Nephron (organoid): ENCODE measurements at regions not wholly inside any gene's neighbourhood (a gene's known extent, or its start where the extent isn't known, plus 50 kb on each side); places are given as distances from the start of the nearest gene placed in this dataset.

Experiments
- H3K27ac Mint-ChIP-seq, 3 experiments: 2 replicates each; pipeline ENCODE4 v1.8.0; 2020; ENCODE audit warnings: mixed read lengths in 3 of 3, mild to moderate bottlenecking in 2 of 3, moderate library complexity in 1 of 3
- H3K27me3 Mint-ChIP-seq: 2 replicates; pipeline ENCODE4 v1.8.0; 2021; ENCODE audit warnings: low read depth, mild to moderate bottlenecking, moderate library complexity, mixed read lengths
- H3K36me3 Mint-ChIP-seq: 2 replicates; pipeline ENCODE4 v1.8.0; 2020; ENCODE audit warnings: low read depth, mixed read lengths
- H3K4me1 Mint-ChIP-seq: 2 replicates; pipeline ENCODE4 v1.8.0; 2020; ENCODE audit warnings: mixed read lengths
- H3K4me3 Mint-ChIP-seq, 3 experiments: 2 replicates each; pipeline ENCODE4 v1.8.0; 2020; ENCODE audit warnings: mild to moderate bottlenecking in 3 of 3, mixed read lengths in 3 of 3, moderate library complexity in 2 of 3
- H3K9me3 Mint-ChIP-seq: 2 replicates; pipeline ENCODE4 v1.8.0; 2020; ENCODE audit warnings: mixed read lengths
- CTCF ChIP-seq, 3 experiments: fragments of 200-600 bp; sonication (generic); IDR thresholded peaks; one replicate each; pipeline ENCODE4 v1.5.0; 2021; ENCODE audit warnings: antibody characterized with exemption in 3 of 3; ENCODE audit not compliant: unreplicated experiment in 3 of 3

GRCh38 chr13:32923725-32924124 is 92.5 kb upstream of the KL start:
- Mint-ChIP-seq H3K4me3 (no peak overlapping the region), H3K36me3 (no peaks in the 10 kb centered on the region), H3K27me3 (no peaks in the 10 kb centered on the region), H3K9me3 (peaks cover 3% of the 10 kb centered on the region), H3K27ac (peak overlapping the region in 2 of 3 experiments; percentile 37 to 97), H3K4me1 (peaks cover 40% of the 10 kb centered on the region)
- TF ChIP-seq CTCF (IDR thresholded peaks at IDR 0.05; ENCODE audit: unreplicated experiment in 3 of 3): no peak

- Mint-ChIP-seq H3K4me3 (no peak overlapping the region), H3K27me3 (no peaks in the 10 kb centered on the region), H3K36me3 (no peaks in the 10 kb centered on the region), H3K27ac (peak overlapping the region; percentile 11 to 68 (median 42)), H3K9me3 (peaks cover 10% of the 10 kb centered on the region), H3K4me1 (peaks cover 40% of the 10 kb centered on the region)
- TF ChIP-seq CTCF (IDR thresholded peaks at IDR 0.05; ENCODE audit: unreplicated experiment in 3 of 3): no peak
These were observed 91.3 kb upstream of the KL start for GRCh38 chr13:32924886-32925285.

GRCh38 chr13:32925506-32925905 is 90.7 kb upstream of the KL start:
- no peak overlapping the region for H3K4me3 Mint-ChIP-seq

GRCh38 chr13:32932376-32932775 is 83.8 kb upstream of the KL start:
- Mint-ChIP-seq H3K4me3 (no peak overlapping the region), H3K4me1 (peaks cover 14% of the 10 kb centered on the region), H3K27ac (peak overlapping the region in 2 of 3 experiments; percentile 37 to 77), H3K9me3 (peaks cover 27% of the 10 kb centered on the region), H3K36me3 (no peaks in the 10 kb centered on the region), H3K27me3 (no peaks in the 10 kb centered on the region)
- no peak for TF ChIP-seq CTCF (IDR thresholded peaks at IDR 0.05; ENCODE audit: unreplicated experiment in 3 of 3)

More at GRCh38 chr13:32925506-32925905, 90.7 kb upstream of the KL start:
- TF ChIP-seq CTCF (IDR thresholded peaks at IDR 0.05; ENCODE audit: unreplicated experiment in 3 of 3): no peak
- peak overlapping the region; percentile 29 to 91 (median 69) for H3K27ac Mint-ChIP-seq
- H3K27me3 Mint-ChIP-seq: no peaks in the 10 kb centered on the region
- peaks cover 39% of the 10 kb centered on the region for H3K4me1 Mint-ChIP-seq
- peaks cover 12% of the 10 kb centered on the region for H3K9me3 Mint-ChIP-seq
- H3K36me3 Mint-ChIP-seq: no peaks in the 10 kb centered on the region

- Mint-ChIP-seq H3K4me3 (no peak overlapping the region), H3K9me3 (peaks cover 18% of the 10 kb centered on the region), H3K36me3 (no peaks in the 10 kb centered on the region), H3K27ac (peak overlapping the region in 1 of 3 experiments; percentile 36), H3K27me3 (no peaks in the 10 kb centered on the region), H3K4me1 (peaks cover 37% of the 10 kb centered on the region)
- no peak for TF ChIP-seq CTCF (IDR thresholded peaks at IDR 0.05; ENCODE audit: unreplicated experiment in 3 of 3)
These were observed 79.5 kb upstream of the KL start for GRCh38 chr13:32936716-32937115.

- H3K27ac Mint-ChIP-seq: no peak overlapping the region
- H3K9me3 Mint-ChIP-seq: peaks cover 14% of the 10 kb centered on the region
- peaks cover 25% of the 10 kb centered on the region for H3K4me1 Mint-ChIP-seq
- H3K4me3 Mint-ChIP-seq: no peak overlapping the region
- no peak for TF ChIP-seq CTCF (IDR thresholded peaks at IDR 0.05; ENCODE audit: unreplicated experiment in 3 of 3)
- no peaks in the 10 kb centered on the region for H3K36me3 Mint-ChIP-seq
- H3K27me3 Mint-ChIP-seq: no peaks in the 10 kb centered on the region
These were observed 77.9 kb upstream of the KL start for GRCh38 chr13:32938314-32938713.
